GM12873 (cell line): ENCODE measurements at regions not wholly inside any gene's neighbourhood (a gene's known extent, or its start where the extent isn't known, plus 50 kb on each side); places are given as distances from the start of the nearest gene placed in this dataset.

Experiments used
- TF ChIP-seq, protein P1 (sequence below): IDR thresholded peaks from 2 replicates; pipeline ENCODE4 v1.5.1; 2012; ENCODE audit warnings: low read depth, mild to moderate bottlenecking, moderate library complexity, low read length, control low read depth; ENCODE audit not compliant: insufficient read depth; ENCODE audit errors: missing control alignments

DNA sequence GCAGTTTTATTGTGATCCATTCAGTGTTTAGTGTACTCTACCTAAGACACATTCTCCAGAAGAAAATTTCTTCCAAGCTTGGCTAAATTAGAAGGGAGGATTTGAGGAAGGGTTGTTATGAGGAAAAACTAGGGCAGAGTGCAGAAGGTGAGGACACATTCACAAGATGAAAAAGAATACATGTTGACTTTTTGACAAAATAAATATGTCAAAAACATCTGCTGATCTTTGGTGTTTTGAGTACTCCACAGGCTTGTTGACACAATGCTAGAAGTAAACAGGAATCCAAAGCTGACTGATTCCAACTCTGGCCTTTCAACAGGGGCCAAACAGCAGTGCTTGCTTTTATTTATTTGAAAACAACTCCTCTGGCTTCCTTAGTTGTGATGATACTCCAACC is 125.8 kb upstream of the SLC7A11 start:
- TF ChIP-seq, protein P1, sequence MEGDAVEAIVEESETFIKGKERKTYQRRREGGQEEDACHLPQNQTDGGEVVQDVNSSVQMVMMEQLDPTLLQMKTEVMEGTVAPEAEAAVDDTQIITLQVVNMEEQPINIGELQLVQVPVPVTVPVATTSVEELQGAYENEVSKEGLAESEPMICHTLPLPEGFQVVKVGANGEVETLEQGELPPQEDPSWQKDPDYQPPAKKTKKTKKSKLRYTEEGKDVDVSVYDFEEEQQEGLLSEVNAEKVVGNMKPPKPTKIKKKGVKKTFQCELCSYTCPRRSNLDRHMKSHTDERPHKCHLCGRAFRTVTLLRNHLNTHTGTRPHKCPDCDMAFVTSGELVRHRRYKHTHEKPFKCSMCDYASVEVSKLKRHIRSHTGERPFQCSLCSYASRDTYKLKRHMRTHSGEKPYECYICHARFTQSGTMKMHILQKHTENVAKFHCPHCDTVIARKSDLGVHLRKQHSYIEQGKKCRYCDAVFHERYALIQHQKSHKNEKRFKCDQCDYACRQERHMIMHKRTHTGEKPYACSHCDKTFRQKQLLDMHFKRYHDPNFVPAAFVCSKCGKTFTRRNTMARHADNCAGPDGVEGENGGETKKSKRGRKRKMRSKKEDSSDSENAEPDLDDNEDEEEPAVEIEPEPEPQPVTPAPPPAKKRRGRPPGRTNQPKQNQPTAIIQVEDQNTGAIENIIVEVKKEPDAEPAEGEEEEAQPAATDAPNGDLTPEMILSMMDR = no peak

DNA sequence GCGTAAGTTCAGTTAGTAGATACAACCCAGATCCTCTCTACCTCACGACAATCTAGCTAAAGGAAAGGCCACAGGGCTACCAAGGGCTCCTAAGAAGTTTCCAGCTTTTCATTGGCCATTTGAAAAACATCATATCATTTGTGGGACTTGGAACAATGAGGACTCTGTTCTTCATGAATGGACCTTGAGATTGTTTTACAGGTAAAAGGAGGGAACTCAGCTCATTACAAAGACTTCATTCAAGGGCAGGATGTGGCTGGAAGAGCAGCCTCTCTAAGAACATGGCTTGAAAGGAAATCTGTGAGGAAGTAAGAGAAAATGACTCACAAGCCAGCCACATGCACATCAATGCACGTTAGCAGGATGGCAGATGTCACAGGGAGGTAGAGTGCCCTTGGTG is 105.9 kb upstream of the SLC7A11 start:
- TF ChIP-seq, protein P1 = no peak

DNA sequence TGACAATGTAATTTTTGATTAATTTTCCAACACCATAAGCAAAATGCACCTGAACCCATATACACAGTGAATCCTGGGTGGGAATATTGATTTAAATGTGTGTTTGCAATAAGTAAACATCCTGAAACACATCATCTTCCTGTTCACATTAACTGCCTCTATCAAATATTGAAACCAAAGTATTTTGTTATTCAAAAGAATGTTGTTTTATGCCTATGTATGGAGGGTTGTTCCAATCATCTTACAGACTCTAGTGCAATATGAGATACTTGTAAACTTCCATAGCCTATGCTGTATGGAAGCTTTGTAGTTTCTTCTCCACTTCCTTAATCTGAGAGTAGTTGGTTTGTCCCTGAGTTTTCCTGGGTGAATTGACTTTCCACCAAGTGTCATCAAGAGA is 105.4 kb upstream of the SLC7A11 start:
- TF ChIP-seq, protein P1 = no peak

DNA sequence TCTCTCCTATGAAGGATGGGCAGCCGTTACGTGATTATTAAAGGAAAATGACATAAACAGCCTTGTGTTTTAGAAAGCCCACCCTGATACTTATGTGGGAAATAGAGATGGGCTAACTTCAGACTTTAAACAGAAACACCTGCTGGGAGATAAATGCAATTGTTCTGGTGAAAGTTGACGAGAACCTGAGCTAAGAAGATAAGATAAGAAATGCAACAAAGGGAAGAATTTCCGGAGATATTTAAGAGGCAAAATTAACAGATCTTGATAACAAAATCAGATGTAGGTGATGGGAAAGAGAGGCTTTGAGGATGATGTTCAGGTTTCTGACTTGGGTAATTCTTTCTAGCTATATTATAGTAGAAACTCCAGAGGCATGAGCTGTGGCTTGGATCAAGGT is 102.7 kb upstream of the SLC7A11 start:
- TF ChIP-seq, protein P1 = no peak

DNA sequence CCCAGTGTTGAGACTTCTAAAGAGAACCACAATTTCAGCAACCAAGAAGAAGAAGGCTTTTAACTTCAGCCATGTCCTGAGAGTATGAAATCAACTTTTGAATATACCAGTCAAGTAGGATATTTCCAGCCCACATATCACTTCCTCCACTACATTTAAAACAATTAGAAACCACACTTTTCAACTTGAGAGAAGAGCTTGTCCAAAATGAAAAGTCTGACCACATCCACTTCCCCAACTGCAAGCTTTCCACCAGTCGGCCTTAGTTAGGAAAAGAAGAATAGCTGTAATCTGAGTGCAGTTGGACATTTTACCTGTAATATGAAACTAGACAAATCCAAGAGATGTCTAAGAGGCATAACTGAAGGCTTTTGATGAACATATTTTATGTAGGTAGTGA is 101.9 kb upstream of the SLC7A11 start:
- TF ChIP-seq, protein P1 = no peak

DNA sequence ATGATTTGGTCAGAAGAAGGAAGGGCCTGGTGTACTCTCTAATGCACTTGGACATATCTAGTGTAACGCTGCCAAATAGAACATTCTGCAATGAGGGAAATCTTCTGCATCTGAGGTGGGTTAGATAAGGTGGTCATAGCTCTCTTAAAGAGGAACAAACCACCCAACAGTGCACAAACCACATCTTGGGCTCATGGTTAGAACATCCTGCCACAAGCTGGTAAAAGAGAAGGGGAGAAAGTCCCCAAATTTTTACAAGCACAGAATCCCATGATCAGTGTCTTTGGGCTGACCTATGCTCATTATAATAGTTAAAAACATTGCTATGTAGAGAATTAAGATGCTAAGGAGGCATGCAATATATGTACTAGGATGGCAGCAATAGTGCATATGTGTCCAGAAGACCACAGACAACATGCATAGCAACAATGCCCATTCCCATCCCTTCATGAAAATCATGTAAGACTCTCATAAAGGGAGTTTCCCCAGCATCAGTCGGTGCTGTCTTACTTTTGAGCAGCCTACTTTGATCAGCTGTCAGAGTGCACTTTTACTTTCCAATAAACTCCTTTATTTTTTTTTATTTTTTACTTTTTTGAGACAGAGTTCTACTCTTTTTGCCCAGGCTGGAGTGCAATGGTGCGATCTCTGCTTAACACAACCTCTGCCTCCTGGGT is 99.7 kb upstream of the SLC7A11 start:
- TF ChIP-seq, protein P1 = no peak

DNA sequence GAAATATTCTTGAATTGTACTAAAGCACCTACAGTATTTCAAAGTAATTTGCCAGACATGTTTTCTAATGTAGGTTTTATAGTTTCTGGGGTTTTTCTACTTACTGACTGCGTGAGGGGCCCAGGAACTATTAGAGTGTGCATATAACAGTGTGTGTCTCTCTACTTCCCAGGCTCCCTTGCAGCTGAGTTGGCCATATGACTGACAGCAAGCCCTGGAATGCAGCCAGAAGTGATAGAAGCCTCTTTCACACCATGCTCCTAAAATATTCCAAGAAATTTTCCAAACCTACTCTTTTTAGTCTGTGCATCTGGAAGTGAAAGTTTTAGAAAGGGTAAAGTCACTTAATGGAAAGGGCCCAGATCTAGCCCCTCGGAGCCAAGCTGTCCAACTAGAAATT is 96.7 kb upstream of the SLC7A11 start:
- TF ChIP-seq, protein P1 = no peak
